ENCODE measurements at regions not wholly inside any gene's neighbourhood (a gene's known extent, or its start where the extent isn't known, plus 50 kb on each side); places are given as distances from the start of the nearest gene placed in this dataset.

GRCh38 chr3:118199044-118199443, 835.6 kb downstream of the IGSF11 start:
- TF ChIP-seq POLR2A (IDR thresholded peaks at IDR 0.05) = no peak
- TF ChIP-seq, protein P1, sequence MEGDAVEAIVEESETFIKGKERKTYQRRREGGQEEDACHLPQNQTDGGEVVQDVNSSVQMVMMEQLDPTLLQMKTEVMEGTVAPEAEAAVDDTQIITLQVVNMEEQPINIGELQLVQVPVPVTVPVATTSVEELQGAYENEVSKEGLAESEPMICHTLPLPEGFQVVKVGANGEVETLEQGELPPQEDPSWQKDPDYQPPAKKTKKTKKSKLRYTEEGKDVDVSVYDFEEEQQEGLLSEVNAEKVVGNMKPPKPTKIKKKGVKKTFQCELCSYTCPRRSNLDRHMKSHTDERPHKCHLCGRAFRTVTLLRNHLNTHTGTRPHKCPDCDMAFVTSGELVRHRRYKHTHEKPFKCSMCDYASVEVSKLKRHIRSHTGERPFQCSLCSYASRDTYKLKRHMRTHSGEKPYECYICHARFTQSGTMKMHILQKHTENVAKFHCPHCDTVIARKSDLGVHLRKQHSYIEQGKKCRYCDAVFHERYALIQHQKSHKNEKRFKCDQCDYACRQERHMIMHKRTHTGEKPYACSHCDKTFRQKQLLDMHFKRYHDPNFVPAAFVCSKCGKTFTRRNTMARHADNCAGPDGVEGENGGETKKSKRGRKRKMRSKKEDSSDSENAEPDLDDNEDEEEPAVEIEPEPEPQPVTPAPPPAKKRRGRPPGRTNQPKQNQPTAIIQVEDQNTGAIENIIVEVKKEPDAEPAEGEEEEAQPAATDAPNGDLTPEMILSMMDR (IDR thresholded peaks at IDR 0.05) = no peak
